ENCODE measurements at regions not wholly inside any gene's neighbourhood (a gene's known extent, or its start where the extent isn't known, plus 50 kb on each side); places are given as distances from the start of the nearest gene placed in this dataset.

DNA sequence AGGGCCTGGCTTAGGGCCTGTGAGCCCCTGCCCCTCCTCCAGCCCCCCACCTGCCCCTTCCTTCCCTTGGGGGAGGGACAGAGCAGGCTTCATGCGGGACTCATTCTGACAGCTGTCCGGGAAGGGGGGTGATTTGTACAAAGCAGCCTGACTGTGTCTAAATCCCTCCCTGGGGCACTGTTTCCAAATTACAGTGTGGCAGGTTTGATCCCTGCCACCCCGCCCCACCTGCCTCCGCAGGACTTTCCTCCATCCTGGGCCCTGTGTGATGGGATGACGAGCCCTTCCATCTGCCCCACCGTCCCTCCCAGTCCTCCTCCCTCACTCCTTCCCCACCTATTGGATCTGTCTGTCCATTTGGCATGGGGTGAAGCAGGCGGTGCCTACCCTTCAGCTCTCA lies 363.9 kb downstream of the BCL11B start:
- Histone ChIP-seq H3K36me3 (ENCODE audit: control insufficient read depth, insufficient read depth, low read length) (no peaks in the 10 kb centered on the region), H3K4me1 (ENCODE audit: control insufficient read depth, insufficient read depth, low read length) (no peaks in the 10 kb centered on the region), H3K27ac (ENCODE audit: low read length) (no peak overlapping the region), H3K4me3 (ENCODE audit: low read length) (no peak overlapping the region), H3K27me3 (ENCODE audit: control insufficient read depth, insufficient read depth, low read length) (no peaks in the 10 kb centered on the region), H3K9me3 (ENCODE audit: control insufficient read depth, insufficient read depth, low read length) (no peaks in the 10 kb centered on the region)
- 80% methylated on average over 7 of the region's 7 CpGs for WGBS (ENCODE audit: insufficient coverage)
- Mint-ChIP-seq H3K27me3 (ENCODE audit: low read depth in 2 of 2) (peaks cover 8 to 19% of the 10 kb centered on the region in 2 donors), H3K4me3 (no peak overlapping the region), H3K9me3 (no peaks in the 10 kb centered on the region), H3K27ac (no peak overlapping the region), H3K36me3 (no peaks in the 10 kb centered on the region), H3K4me1 (peaks cover 5 to 6% of the 10 kb centered on the region in 2 donors)
- intact Hi-C loops (cut with micrococcal nuclease) = no loop called here
- DNase-seq = no peak
- ATAC-seq = no peak
- TF ChIP-seq, protein P1, sequence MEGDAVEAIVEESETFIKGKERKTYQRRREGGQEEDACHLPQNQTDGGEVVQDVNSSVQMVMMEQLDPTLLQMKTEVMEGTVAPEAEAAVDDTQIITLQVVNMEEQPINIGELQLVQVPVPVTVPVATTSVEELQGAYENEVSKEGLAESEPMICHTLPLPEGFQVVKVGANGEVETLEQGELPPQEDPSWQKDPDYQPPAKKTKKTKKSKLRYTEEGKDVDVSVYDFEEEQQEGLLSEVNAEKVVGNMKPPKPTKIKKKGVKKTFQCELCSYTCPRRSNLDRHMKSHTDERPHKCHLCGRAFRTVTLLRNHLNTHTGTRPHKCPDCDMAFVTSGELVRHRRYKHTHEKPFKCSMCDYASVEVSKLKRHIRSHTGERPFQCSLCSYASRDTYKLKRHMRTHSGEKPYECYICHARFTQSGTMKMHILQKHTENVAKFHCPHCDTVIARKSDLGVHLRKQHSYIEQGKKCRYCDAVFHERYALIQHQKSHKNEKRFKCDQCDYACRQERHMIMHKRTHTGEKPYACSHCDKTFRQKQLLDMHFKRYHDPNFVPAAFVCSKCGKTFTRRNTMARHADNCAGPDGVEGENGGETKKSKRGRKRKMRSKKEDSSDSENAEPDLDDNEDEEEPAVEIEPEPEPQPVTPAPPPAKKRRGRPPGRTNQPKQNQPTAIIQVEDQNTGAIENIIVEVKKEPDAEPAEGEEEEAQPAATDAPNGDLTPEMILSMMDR (IDR thresholded peaks at IDR 0.05) = no peak

DNA sequence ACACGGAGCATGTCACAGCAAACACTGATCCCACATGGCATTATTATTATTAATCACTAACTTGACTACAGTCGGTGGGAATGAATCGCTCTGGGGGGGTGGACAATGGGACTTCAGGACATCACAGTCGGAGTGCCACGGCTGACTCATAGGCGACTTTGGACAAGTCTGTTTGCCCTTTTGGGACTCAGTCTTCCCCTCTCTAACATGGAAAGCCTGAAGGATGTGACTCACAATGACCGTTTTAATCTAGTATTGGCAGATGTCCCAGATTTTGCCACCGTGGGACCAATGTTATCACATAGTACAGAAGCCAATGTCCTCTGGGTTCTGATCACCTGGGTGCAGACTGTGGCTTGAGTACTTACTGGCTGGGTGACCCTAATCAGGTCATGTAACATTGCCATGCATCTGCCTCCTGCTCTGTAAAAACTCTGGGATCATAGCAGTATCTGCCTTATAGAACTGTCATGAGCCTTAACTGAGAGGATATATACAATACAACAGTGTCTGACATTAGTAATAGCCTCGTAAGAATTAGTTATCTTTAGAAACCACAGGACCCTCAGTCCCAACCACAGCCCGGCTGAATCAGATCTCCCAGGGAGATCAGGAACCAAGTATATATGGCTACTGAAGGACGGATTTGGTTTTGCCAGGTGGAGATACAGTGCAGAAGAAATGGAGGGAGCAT lies 362.6 kb downstream of the BCL11B start:
- H3K9me3 ChIP-seq (ENCODE audit: control insufficient read depth, insufficient read depth, low read length) = no peaks in the 10 kb centered on the region
- Mint-ChIP-seq H3K27ac (no peak overlapping the region), H3K27me3 (ENCODE audit: low read depth in 2 of 2) (peaks cover 8 to 29% of the 10 kb centered on the region in 2 donors), H3K36me3 (no peaks in the 10 kb centered on the region), H3K9me3 (no peaks in the 10 kb centered on the region), H3K4me1 (peaks cover 5 to 6% of the 10 kb centered on the region in 2 donors), H3K4me3 (no peak overlapping the region)
- WGBS (ENCODE audit: insufficient coverage) = 65% methylated on average over 10 of the region's 11 CpGs
- H3K4me3 ChIP-seq (ENCODE audit: low read length) = no peak overlapping the region
- intact Hi-C loops (cut with micrococcal nuclease) = no loop called here
- DNase-seq (no peak), ATAC-seq (no peak)
- H3K36me3 ChIP-seq (ENCODE audit: control insufficient read depth, insufficient read depth, low read length) = no peaks in the 10 kb centered on the region
- H3K27me3 ChIP-seq (ENCODE audit: control insufficient read depth, insufficient read depth, low read length) = no peaks in the 10 kb centered on the region
- TF ChIP-seq, protein P1 (IDR thresholded peaks at IDR 0.05) = no peak
- no peak overlapping the region for H3K27ac ChIP-seq (ENCODE audit: low read length)
- H3K4me1 ChIP-seq (ENCODE audit: control insufficient read depth, insufficient read depth, low read length) = no peaks in the 10 kb centered on the region

DNA sequence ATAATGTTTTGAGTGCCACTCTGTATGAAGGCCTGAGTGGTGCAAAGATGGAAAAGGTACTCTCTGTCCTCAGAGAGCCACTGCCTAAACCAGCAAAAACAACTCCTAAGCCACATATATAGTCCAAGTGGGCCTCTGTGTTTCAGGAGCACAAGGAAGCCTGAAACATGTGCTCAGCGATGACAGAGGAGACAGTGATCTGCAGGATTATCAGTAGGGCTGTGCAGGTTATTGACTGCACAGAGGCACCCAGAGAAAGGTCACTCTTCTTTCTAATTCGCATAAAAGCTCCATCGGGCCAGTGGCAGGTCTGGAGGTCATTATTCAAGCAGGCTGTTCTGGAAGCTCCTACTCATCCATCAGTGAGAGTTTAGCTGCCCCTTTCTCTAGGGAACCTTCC lies 361.9 kb downstream of the BCL11B start:
- Mint-ChIP-seq H3K4me3 (no peak overlapping the region), H3K27me3 (ENCODE audit: low read depth in 2 of 2) (peaks cover 8 to 34% of the 10 kb centered on the region in 2 donors), H3K9me3 (no peaks in the 10 kb centered on the region), H3K4me1 (peaks cover 5 to 6% of the 10 kb centered on the region in 2 donors), H3K36me3 (no peaks in the 10 kb centered on the region), H3K27ac (no peak overlapping the region)
- 95% methylated on average over 3 of the region's 3 CpGs for WGBS (ENCODE audit: insufficient coverage)
- DNase-seq = no peak
- Histone ChIP-seq H3K9me3 (ENCODE audit: control insufficient read depth, insufficient read depth, low read length) (no peaks in the 10 kb centered on the region), H3K4me1 (ENCODE audit: control insufficient read depth, insufficient read depth, low read length) (no peaks in the 10 kb centered on the region), H3K27ac (ENCODE audit: low read length) (no peak overlapping the region), H3K4me3 (ENCODE audit: low read length) (no peak overlapping the region), H3K36me3 (ENCODE audit: control insufficient read depth, insufficient read depth, low read length) (no peaks in the 10 kb centered on the region), H3K27me3 (ENCODE audit: control insufficient read depth, insufficient read depth, low read length) (no peaks in the 10 kb centered on the region)
- intact Hi-C loops (cut with micrococcal nuclease) = no loop called here
- no peak for ATAC-seq
- TF ChIP-seq, protein P1 (IDR thresholded peaks at IDR 0.05) = no peak

DNA sequence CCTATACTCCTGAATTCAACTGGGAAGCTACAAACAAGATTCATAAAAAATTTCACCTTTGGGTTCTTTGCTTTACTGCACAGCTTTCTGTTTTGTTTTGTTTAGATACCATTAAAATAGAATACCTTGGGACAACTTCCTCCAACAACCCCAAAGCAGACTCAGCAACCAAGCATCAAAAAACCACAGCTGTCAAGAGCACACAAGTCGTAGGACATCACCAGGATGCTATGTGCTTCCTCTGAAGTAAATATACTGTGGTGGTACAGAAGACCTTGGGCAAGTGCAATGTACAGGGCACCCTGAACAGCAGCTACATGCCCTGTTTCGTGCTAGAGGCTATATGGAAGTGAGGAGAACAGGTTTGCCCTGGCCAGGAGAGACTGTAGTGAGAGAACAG lies 359.3 kb downstream of the BCL11B start:
- ATAC-seq (peak in 1 of 3 donors; percentile 38), DNase-seq (peak in 1 of 2 donors; percentile 52)
- Histone ChIP-seq H3K27me3 (ENCODE audit: control insufficient read depth, insufficient read depth, low read length) (no peaks in the 10 kb centered on the region), H3K27ac (ENCODE audit: low read length) (no peak overlapping the region), H3K9me3 (ENCODE audit: control insufficient read depth, insufficient read depth, low read length) (no peaks in the 10 kb centered on the region), H3K4me3 (ENCODE audit: low read length) (no peak overlapping the region), H3K36me3 (ENCODE audit: control insufficient read depth, insufficient read depth, low read length) (no peaks in the 10 kb centered on the region), H3K4me1 (ENCODE audit: control insufficient read depth, insufficient read depth, low read length) (no peaks in the 10 kb centered on the region)
- Mint-ChIP-seq H3K9me3 (no peaks in the 10 kb centered on the region), H3K27me3 (ENCODE audit: low read depth in 2 of 2) (peaks cover 4 to 47% of the 10 kb centered on the region in 2 donors), H3K27ac (no peak overlapping the region), H3K36me3 (no peaks in the 10 kb centered on the region), H3K4me3 (no peak overlapping the region), H3K4me1 (peaks cover 5 to 6% of the 10 kb centered on the region in 2 donors)
- intact Hi-C loops (cut with micrococcal nuclease) = no loop called here
- TF ChIP-seq, protein P1 (IDR thresholded peaks at IDR 0.05) = no peak
- WGBS (ENCODE audit: insufficient coverage) = 28% methylated on average over 2 of the region's 2 CpGs
